ENCODE measurements at regions not wholly inside any gene's neighbourhood (a gene's known extent, or its start where the extent isn't known, plus 50 kb on each side); places are given as distances from the start of the nearest gene placed in this dataset.
"Not testable (repeated sequence)": the region's sequence is repeated elsewhere in the genome, so short reads cannot be mapped to it uniquely, and the experiment has no call there.

GRCh38 chr1:188089461-188089860 is 1260.7 kb downstream of the PLA2G4A start:
- DNase-seq (ENCODE audit: low read depth in 4 of 4, low spot score in 3 of 4): no peak

GRCh38 chr1:188096521-188096920 is 1267.8 kb downstream of the PLA2G4A start:
- no peak for DNase-seq (ENCODE audit: low read depth in 4 of 4, low spot score in 3 of 4)

GRCh38 chr1:188117436-188117835 is 1288.7 kb downstream of the PLA2G4A start:
- DNase-seq (ENCODE audit: low read depth in 4 of 4, low spot score in 3 of 4): no peak

GRCh38 chr1:188122646-188123045 is 1293.9 kb downstream of the PLA2G4A start:
- DNase-seq (ENCODE audit: low read depth in 4 of 4, low spot score in 3 of 4): no peak

- DNase-seq (ENCODE audit: low read depth in 4 of 4, low spot score in 3 of 4): no peak
These were observed 1298.8 kb downstream of the PLA2G4A start for GRCh38 chr1:188127507-188127906.

GRCh38 chr1:188128761-188129160 is 1300.0 kb downstream of the PLA2G4A start:
- no peak for DNase-seq (ENCODE audit: low read depth in 4 of 4, low spot score in 3 of 4)

- no peak for DNase-seq (ENCODE audit: low read depth in 4 of 4, low spot score in 3 of 4)
These were observed 1301.4 kb downstream of the PLA2G4A start for GRCh38 chr1:188129856-188130838.

GRCh38 chr1:188137221-188137620 is 1308.5 kb downstream of the PLA2G4A start:
- DNase-seq (ENCODE audit: low read depth in 4 of 4, low spot score in 3 of 4): no peak

- no peak for DNase-seq (ENCODE audit: low read depth in 4 of 4, low spot score in 3 of 4)
These were observed 1312.2 kb downstream of the PLA2G4A start for GRCh38 chr1:188140958-188141357.

GRCh38 chr1:188154196-188154595 is 1325.4 kb downstream of the PLA2G4A start:
- no peak for DNase-seq (ENCODE audit: low read depth in 4 of 4, low spot score in 3 of 4)

GRCh38 chr1:188154761-188155160 is 1326.0 kb downstream of the PLA2G4A start:
- no peak for DNase-seq (ENCODE audit: low read depth in 4 of 4, low spot score in 3 of 4)

- DNase-seq (ENCODE audit: low read depth in 4 of 4, low spot score in 3 of 4): no peak
These were observed 1326.5 kb downstream of the PLA2G4A start for GRCh38 chr1:188155261-188155660.

GRCh38 chr1:188164459-188164858 is 1335.7 kb downstream of the PLA2G4A start:
- no peak for DNase-seq (ENCODE audit: low read depth in 4 of 4, low spot score in 3 of 4)

- no peak for DNase-seq (ENCODE audit: low read depth in 4 of 4, low spot score in 3 of 4)
These were observed 1337.9 kb downstream of the PLA2G4A start for GRCh38 chr1:188166654-188167053.

GRCh38 chr1:188169971-188170370 is 1341.2 kb downstream of the PLA2G4A start:
- DNase-seq (ENCODE audit: low read depth in 4 of 4, low spot score in 3 of 4): no peak

GRCh38 chr1:188170411-188170810 is 1341.7 kb downstream of the PLA2G4A start:
- no peak for DNase-seq (ENCODE audit: low read depth in 4 of 4, low spot score in 3 of 4)

- no peak for DNase-seq (ENCODE audit: low read depth in 4 of 4, low spot score in 3 of 4)
These were observed 1342.2 kb downstream of the PLA2G4A start for GRCh38 chr1:188170935-188171334.

GRCh38 chr1:188182063-188182462 is 1353.3 kb downstream of the PLA2G4A start:
- DNase-seq (ENCODE audit: low read depth in 4 of 4, low spot score in 3 of 4): not testable (repeated sequence)

- no peak for DNase-seq (ENCODE audit: low read depth in 4 of 4, low spot score in 3 of 4)
These were observed 1359.6 kb downstream of the PLA2G4A start for GRCh38 chr1:188188317-188188716.

- DNase-seq (ENCODE audit: low read depth in 4 of 4, low spot score in 3 of 4): no peak
These were observed 1366.2 kb downstream of the PLA2G4A start for GRCh38 chr1:188194916-188195315.

GRCh38 chr1:188218289-188218688 is 1389.5 kb downstream of the PLA2G4A start:
- DNase-seq (ENCODE audit: low read depth in 4 of 4, low spot score in 3 of 4): no peak

- no peak for DNase-seq (ENCODE audit: low read depth in 4 of 4, low spot score in 3 of 4)
These were observed 1391.3 kb downstream of the PLA2G4A start for GRCh38 chr1:188220051-188220450.

Measured in right renal pelvis (tissue), 4 donors.